HG03103 (cell line): ENCODE measurements at regions not wholly inside any gene's neighbourhood (a gene's known extent, or its start where the extent isn't known, plus 50 kb on each side); places are given as distances from the start of the nearest gene placed in this dataset.

Experiments
- ATAC-seq: cut with Tn5 transposase; IDR thresholded peaks from one replicate; pipeline ENCODE4 v1.9.1; 2021; ENCODE audit warnings: low read depth; ENCODE audit not compliant: unreplicated experiment

GRCh38 chr18:27769152-27769551, 407.8 kb downstream of the CDH2 start:
- ATAC-seq, result no peak

GRCh38 chr18:27763936-27764335, 413.0 kb downstream of the CDH2 start:
- no peak for ATAC-seq

GRCh38 chr18:27763341-27763740, 413.6 kb downstream of the CDH2 start:
- no peak for ATAC-seq

- ATAC-seq, result no peak
Observed at GRCh38 chr18:27762054-27762453, 414.9 kb downstream of the CDH2 start.

- ATAC-seq, result no peak
Observed at GRCh38 chr18:27752944-27753343, 424.0 kb downstream of the CDH2 start.

DNA sequence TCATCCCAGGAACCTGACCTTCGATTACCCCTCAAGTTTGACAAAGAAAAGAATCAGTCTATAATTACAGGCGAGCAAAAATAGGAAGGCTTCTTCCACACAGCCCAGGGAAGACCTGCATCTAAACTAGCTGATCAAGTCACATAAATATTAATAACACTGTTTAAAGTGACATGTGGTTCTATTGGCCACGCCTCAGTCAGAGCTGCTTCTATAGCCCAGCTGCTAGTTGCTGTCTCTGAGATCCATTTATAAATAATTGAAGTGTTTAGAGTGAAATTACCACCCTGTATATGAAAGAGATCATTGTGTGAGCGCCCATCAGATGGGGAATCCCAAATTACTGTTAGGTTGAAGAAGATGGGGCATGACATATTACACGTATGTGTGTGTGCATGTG, 426.0 kb downstream of the CDH2 start:
- no peak for ATAC-seq

DNA sequence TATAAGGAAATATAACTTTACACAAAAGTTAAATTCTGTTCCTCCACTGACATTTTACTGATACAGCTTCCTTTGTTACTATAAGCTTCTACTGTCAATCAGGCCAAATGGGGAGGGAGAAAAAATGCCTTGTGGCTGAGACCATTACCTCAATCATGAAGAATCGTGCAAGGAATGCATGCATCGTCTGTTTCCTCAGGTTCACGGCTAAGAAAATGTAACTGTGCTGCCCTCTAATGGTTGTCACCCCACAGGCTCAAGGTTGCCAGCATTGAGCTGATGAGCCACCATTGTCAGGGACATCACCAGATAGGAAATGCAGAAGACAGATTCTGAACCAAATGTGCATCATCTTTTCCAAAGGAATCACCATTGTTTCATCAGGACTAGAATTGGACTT, 426.9 kb downstream of the CDH2 start:
- ATAC-seq, result no peak

DNA sequence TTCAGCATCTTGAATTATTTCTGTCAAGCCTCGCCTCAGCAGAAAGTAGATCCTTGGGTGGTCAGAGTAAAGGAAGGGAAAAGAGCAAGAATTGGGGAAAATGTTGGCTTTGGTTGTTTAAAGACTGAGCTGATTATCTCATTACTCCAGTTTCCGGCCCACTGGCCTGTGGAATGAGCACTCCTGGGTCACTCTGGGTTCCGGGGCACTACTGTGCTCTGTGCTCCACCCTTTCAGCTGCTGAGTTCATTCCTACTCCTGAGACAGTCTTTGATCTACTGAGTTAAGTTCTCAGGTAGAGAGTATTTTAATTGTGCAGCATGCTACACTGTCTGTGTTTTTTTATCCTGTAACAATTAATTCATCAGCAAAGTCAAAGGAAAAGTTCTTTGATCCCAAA, 427.7 kb downstream of the CDH2 start:
- no peak for ATAC-seq

DNA sequence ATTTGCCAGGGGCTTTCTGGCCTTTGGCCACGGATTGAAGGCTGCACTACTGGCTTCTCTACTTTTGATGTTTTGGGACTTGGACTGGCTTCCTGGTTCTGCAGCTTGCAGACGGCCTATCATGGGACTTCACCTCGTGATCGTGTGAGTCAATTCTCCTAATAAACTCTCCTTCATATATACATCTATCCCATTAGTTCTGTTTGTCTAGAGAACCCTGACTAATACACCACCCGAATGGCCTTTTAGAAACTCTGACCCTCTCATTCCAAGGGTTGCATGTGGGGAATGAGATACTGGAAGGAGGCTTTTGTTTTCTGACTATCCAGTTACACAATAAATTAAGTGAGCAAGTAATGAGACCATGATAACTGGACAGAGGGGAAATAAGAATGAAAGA, 430.7 kb downstream of the CDH2 start:
- no peak for ATAC-seq

DNA sequence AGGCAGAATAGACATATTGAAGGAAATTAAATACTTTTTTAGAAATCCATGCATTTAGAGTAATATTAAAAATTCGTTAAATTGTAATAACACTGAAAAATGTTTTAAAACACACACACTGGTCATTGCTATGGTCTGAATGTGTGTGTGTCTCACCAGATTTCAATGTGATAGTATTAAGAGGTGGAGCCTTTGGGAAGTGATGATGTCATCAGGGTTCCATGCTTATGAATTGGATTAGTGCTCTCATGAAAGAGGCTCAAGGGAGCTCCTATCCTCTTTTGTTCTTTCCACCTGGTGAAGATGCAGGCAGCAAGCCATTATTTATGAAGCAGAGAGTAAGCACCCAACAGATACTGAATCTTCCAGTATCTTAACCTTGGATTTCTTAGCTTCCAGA, 441.8 kb downstream of the CDH2 start:
- no peak for ATAC-seq

DNA sequence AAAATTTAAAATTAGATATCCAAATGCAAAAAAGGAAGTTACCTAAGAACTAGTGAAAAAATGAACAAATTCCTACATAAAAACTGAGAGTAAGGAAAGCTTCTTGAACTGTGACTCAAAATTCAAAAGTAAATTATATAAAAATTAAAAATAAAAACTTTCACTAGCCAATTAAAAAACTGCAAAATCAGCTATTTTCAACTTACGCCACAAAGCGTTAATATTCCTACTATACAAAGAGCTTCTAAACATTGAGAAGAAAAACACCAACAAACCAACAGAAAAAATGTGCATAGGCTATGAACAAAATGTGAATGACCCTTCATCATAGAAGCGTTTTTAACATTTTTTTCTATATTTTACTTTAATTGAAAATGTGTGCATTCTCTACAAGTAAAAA, 445.7 kb downstream of the CDH2 start:
- ATAC-seq, result no peak

GRCh38 chr18:27728659-27729058, 448.3 kb downstream of the CDH2 start:
- no peak for ATAC-seq

- no peak for ATAC-seq
Observed at GRCh38 chr18:27724362-27724761, 452.6 kb downstream of the CDH2 start.

GRCh38 chr18:27723168-27723567, 453.8 kb downstream of the CDH2 start:
- ATAC-seq, result no peak

- ATAC-seq, result no peak
Observed at GRCh38 chr18:27719680-27720079, 457.2 kb downstream of the CDH2 start.

DNA sequence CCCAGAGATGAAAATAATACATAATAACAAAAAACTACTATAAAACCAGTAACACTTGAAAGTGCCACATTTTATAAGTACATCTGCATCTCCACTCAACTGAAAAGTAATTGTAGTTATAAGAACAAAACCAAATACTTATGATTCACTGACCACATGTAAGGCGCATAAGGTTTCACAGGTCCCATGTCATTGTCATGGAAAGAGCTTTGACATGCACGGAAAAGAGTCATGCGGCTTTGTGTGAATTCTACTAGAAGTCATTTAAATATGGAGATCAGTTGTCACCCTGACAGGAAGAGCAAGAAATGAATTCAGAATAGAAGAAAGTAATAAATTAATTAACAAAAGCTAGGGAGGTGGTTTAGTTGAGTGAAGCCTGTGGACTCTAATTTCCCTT, 459.1 kb downstream of the CDH2 start:
- ATAC-seq, result no peak

DNA sequence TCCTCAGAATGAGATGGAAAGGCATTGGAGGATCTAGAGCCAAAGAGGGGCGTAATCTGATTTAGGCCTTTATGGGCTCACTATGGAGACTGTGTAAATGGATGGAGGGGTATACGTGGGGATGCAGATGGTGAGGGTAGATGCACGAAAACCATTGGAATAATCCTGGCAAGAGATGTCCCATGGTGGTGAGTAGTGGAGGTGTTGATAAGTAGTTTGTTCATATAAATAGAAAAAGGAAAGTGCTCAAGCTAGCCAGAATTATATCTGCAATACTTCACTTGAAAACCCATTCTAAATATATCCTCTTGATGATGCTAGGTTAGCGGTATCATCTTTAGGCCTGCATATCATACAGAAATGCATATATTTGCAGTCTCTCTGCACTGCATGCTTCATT, 459.7 kb downstream of the CDH2 start:
- no peak for ATAC-seq

- ATAC-seq, result no peak
Observed at GRCh38 chr18:27715751-27716150, 461.2 kb downstream of the CDH2 start.

GRCh38 chr18:27713738-27714095, 463.2 kb downstream of the CDH2 start:
- no peak for ATAC-seq

DNA sequence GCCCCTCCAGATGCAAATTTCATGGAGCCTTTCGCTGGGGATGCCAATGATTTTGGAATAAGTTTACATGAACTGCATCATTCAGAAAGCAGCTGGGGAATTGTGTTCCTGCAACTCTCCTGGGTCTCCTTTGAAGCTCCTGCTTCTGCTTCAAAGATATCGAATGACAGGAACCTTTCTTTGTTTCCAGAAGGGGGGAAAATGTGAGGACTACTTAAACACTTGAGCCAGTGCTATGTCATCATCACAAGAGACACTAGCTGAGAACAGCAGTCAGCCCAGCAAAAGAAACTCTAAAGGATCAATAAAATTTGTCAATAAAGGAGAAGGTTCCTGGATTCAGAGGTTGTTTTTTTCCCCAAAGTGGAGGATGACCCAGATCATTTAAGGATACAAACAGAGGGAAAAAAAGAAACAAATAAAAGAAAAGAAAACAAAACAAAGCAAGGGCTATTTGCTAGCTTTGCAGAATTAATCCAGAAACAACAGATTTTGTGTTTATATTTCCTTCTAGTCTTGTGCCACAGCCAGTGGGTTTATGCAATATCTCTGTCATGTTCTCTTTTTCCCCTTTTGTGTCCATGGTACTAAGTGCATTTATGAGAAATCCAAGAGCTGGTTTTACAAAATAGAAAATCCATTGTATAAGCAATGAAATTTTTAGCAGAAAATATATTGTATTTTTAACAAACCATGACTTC, 463.7 kb downstream of the CDH2 start:
- ATAC-seq, result no peak

GRCh38 chr18:27712066-27712465, 464.9 kb downstream of the CDH2 start:
- no peak for ATAC-seq

GRCh38 chr18:27711382-27711781, 465.5 kb downstream of the CDH2 start:
- ATAC-seq, result no peak

DNA sequence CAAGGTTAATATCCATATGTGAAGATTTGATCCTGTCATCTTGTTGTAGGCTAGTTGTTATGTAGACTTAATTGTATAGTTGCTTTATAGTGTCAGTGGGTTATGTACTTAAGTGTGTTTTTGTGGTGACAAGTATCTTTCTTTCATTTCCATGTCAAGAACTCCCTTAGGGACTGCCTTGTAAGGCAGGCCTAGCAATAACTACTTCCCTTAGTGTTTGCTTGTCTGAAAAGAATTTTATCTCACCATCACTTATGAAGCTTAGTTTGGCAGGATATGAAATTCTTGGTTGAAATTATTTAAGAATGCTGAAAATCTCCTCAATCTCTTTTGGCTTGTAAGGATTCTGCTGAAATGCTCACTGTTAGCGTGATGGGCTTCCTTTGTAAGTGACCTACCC, 467.6 kb downstream of the CDH2 start:
- no peak for ATAC-seq
